ENCODE measurements at regions not wholly inside any gene's neighbourhood (a gene's known extent, or its start where the extent isn't known, plus 50 kb on each side); places are given as distances from the start of the nearest gene placed in this dataset.

GRCh38 chr2:193228276-193228675 is 1033.5 kb upstream of the TMEFF2 start:
- no peaks in the 10 kb centered on the region for H3K9me3 Mint-ChIP-seq (ENCODE audit: insufficient read depth)
- Histone ChIP-seq H3K9me3 (ENCODE audit: control extremely low read depth in 1 of 3, control insufficient read depth in 2 of 3, insufficient read depth in 1 of 3, low read length in 2 of 3) (no peaks in the 10 kb centered on the region), H4K20me1 (ENCODE audit: control insufficient read depth, insufficient read depth, low read length, poor library complexity, severe bottlenecking) (no peaks in the 10 kb centered on the region), H3K79me2 (ENCODE audit: control insufficient read depth, insufficient read depth, low read length) (no peaks in the 10 kb centered on the region), H3K4me1 (ENCODE audit: control insufficient read depth in 2 of 2, insufficient read depth in 2 of 2, low read length in 2 of 2) (no peaks in the 10 kb centered on the region), H3K4me2 (replicated peaks; ENCODE audit: low read depth, low read length, poor library complexity, severe bottlenecking) (no peak overlapping the region), H2AFZ (ENCODE audit: insufficient read depth, low read depth, low read length, poor library complexity, severe bottlenecking) (no peak overlapping the region), H3K36me3 (replicated peaks in 1 of 2; ENCODE audit: control extremely low read depth in 1 of 2, control insufficient read depth in 1 of 2, extremely low read depth in 1 of 2, insufficient read depth in 2 of 2, low read length in 1 of 2) (no peaks in the 10 kb centered on the region), H3K27me3 (replicated peaks in 1 of 4; ENCODE audit: control extremely low read depth in 1 of 4, control insufficient read depth in 3 of 4, insufficient read depth in 4 of 4, low read length in 3 of 4) (peaks cover 0 to 3% (median 0%) of the 10 kb centered on the region in 4 experiments), H3K9ac (ENCODE audit: low read length) (no peak overlapping the region), H3K27ac (ENCODE audit: low read length in 2 of 2) (no peak overlapping the region), H3K4me3 (ENCODE audit: control extremely low read depth in 1 of 5, extremely low read depth in 1 of 5, insufficient read depth in 1 of 5, low read depth in 2 of 5, low read length in 4 of 5) (no peak overlapping the region)
- H3K4me3 Mint-ChIP-seq, result no peak overlapping the region
- H3K4me1 Mint-ChIP-seq, result no peaks in the 10 kb centered on the region
- H3K27me3 Mint-ChIP-seq, result no peaks in the 10 kb centered on the region
- H3K27ac Mint-ChIP-seq, result no peak overlapping the region
- ATAC-seq (ENCODE audit: low read depth) (no peak), DNase-seq (no peak)
- ChIA-PET CTCF (no interaction called here), POLR2A (no interaction called here)
- TF ChIP-seq CTCF (IDR thresholded peaks at IDR 0.05), result no peak
- intact Hi-C loops (cut with micrococcal nuclease), result no loop called here
- no CpG with 5 or more reads among the region's 1 CpG for WGBS (ENCODE audit: insufficient coverage)

- H3K9me3 Mint-ChIP-seq (ENCODE audit: insufficient read depth), result no peaks in the 10 kb centered on the region
- Histone ChIP-seq H3K79me2 (ENCODE audit: control insufficient read depth, insufficient read depth, low read length) (no peaks in the 10 kb centered on the region), H3K4me3 (ENCODE audit: control extremely low read depth in 1 of 5, extremely low read depth in 1 of 5, insufficient read depth in 1 of 5, low read depth in 2 of 5, low read length in 4 of 5) (no peak overlapping the region), H4K20me1 (ENCODE audit: control insufficient read depth, insufficient read depth, low read length, poor library complexity, severe bottlenecking) (no peaks in the 10 kb centered on the region), H3K27ac (ENCODE audit: low read length in 2 of 2) (no peak overlapping the region), H3K4me2 (replicated peaks; ENCODE audit: low read depth, low read length, poor library complexity, severe bottlenecking) (no peak overlapping the region), H3K27me3 (replicated peaks in 1 of 4; ENCODE audit: control extremely low read depth in 1 of 4, control insufficient read depth in 3 of 4, insufficient read depth in 4 of 4, low read length in 3 of 4) (no peaks in the 10 kb centered on the region), H3K9ac (ENCODE audit: low read length) (no peak overlapping the region), H3K4me1 (ENCODE audit: control insufficient read depth in 2 of 2, insufficient read depth in 2 of 2, low read length in 2 of 2) (no peaks in the 10 kb centered on the region), H3K9me3 (ENCODE audit: control extremely low read depth in 1 of 3, control insufficient read depth in 2 of 3, insufficient read depth in 1 of 3, low read length in 2 of 3) (no peaks in the 10 kb centered on the region), H2AFZ (ENCODE audit: insufficient read depth, low read depth, low read length, poor library complexity, severe bottlenecking) (no peak overlapping the region), H3K36me3 (replicated peaks in 1 of 2; ENCODE audit: control extremely low read depth in 1 of 2, control insufficient read depth in 1 of 2, extremely low read depth in 1 of 2, insufficient read depth in 2 of 2, low read length in 1 of 2) (no peaks in the 10 kb centered on the region)
- no peak for DNase-seq
- TF ChIP-seq EZH2 (IDR thresholded peaks at IDR 0.05; ENCODE audit: borderline replicate concordance, insufficient read depth, low read depth, low read length, poor library complexity, severe bottlenecking), result no peak
- no peak for TF ChIP-seq CTCF (IDR thresholded peaks at IDR 0.05)
- ChIA-PET CTCF (no interaction called here), POLR2A (no interaction called here)
- H3K4me3 Mint-ChIP-seq, result no peak overlapping the region
- H3K27me3 Mint-ChIP-seq, result no peaks in the 10 kb centered on the region
- ATAC-seq (ENCODE audit: low read depth), result no peak
- intact Hi-C loops (cut with micrococcal nuclease), result no loop called here
- no CpG with 5 or more reads among the region's 2 CpGs for WGBS (ENCODE audit: insufficient coverage)
- no peak overlapping the region for H3K27ac Mint-ChIP-seq
- H3K4me1 Mint-ChIP-seq, result no peaks in the 10 kb centered on the region
Observed at GRCh38 chr2:193222454-193222853, 1027.7 kb upstream of the TMEFF2 start.

Measured in B cell (primary cell).